GM21381 (cell line): ENCODE measurements at regions not wholly inside any gene's neighbourhood (a gene's known extent, or its start where the extent isn't known, plus 50 kb on each side); places are given as distances from the start of the nearest gene placed in this dataset.
"Not testable (repeated sequence)": the region's sequence is repeated elsewhere in the genome, so short reads cannot be mapped to it uniquely, and the experiment has no call there.

Source experiments
- ATAC-seq: cut with Tn5 transposase; IDR thresholded peaks from one replicate; pipeline ENCODE4 v1.9.1; 2021; ENCODE audit warnings: mild to moderate bottlenecking, moderate library complexity; ENCODE audit not compliant: unreplicated experiment

DNA sequence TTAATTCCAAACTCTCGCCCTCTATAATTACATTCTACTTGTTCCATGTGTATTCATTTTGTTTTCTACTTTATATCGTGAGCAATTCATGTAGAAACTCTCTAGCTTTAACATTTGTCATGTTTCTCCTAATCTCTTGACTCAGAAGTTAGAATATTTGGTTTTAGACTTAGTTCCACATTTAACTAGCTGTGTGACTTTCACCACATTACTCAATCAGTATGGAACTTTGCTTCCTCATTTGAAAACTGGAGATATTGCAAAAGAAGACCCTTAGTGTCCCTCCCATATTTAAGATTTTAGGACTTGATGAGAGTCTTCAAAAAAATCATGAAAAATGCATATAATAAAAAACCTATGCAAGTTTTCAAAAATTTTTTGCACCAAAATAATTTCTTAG lies 447.5 kb downstream of the GXYLT1 start:
- no peak for ATAC-seq

DNA sequence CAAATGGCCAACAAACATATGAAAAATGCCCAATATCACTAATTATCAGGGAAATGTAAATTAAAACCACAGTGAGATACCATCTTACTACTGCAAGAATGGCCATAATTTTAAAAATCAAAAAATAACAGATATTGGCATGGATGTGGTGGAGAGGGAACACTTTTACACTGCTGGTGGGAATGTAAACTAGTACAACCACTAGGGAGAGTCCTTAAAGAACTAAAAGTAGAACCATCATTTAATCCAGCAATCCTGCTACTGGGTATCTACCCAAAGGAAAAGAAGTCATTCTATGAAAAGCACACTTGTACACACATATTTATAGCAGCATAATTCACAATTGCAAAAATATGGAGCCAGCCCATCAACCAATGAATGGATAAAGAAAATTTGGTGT lies 459.7 kb downstream of the GXYLT1 start:
- no peak for ATAC-seq

DNA sequence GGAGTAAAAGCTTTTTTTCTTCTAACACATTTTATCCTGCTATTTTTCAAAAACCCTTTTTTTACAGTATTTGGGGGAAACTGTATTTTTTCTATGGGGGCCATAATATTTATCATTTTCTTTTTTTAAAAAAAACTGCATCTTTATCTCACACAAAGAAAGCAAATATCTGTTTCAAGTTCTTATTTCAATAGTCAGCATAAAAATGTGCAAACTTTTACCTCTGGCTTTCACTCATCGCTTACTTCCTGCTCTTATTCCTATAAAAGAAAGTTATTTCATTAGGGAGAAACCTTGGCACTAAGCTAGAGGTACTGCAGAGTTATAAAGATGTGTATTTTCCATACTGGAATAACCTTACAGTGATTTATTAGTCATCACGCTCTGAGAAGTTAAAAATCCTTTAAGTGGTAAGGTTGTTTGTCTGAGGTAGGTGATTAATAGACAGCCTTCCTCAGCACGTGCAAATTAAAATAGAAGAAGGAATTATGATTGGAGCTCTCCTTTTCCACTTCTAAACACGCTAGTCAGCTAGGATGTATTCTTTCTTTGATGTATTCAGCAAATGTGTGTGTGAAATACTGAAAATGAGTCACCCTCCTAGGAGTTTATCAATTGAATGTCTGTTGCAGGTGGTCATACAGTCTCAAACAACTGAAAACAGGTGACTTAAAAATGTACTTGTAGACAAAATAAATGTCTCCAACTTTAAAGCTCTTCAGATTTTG lies 461.0 kb downstream of the GXYLT1 start:
- no peak for ATAC-seq

- ATAC-seq, result no peak
Measured at GRCh38 chr12:41683023-41683422, 461.7 kb downstream of the GXYLT1 start.

GRCh38 chr12:41681898-41682297 lies 462.8 kb downstream of the GXYLT1 start:
- no peak for ATAC-seq

- no peak for ATAC-seq
Measured at GRCh38 chr12:41680155-41680554, 464.5 kb downstream of the GXYLT1 start.

DNA sequence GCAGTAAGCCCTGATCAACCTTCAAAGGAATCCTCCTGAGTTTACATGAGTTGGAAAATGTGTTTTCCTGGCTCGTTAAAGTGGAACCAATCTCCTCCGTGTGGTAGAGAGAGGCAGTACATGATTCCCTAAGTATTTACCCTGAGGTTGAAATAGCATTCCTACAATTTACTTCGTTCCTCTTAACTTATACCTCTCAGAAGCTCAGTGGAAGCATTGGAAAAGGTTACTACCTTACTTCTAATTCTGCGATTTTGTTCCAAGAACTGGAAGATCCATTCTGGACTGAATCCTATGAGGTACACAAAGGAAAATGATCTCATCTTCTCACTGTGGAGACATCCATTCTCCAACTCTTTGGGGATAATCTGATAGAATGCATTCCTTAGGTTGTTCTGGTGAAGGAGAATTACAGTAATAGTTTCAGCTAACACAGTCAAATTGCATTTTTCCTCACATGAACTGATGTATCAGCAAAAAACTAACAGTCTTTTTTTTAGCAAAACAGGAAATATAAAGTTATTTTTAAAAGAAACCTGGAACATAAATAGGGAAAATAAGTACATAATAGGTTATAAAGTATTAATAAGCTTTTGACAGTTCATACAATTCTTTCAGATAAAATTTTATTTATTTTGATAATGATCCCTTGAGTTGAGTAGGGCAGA lies 475.6 kb downstream of the PDZRN4 start:
- no peak for ATAC-seq

DNA sequence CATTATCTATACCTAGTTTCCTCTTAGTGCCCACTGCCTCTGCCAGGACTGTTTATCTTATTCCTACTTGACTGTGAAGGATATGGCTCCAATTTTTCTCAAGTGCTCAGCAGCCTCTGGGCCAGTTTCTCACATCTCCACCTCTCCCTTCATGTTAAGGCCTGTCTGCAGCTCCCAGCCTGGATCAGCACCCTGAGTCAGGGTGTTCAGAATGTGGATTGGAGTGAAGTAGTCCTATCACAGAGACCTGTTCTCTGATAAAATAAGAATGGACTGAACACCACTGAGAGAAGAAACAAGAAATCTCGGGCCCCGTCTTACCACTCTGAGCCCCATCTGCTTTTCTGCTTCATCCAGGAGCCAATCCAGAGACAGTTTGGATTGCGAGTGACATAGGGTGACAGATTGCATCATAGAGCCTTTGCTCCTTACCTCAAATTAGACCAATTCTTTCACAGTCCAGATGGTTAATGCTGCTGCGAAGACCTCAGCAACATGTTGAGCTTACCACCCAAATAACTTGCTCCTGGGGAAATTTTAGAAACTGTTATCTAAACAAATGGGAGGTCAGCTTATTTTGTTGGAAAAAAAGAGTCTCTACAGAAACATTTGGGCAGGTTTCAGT lies 473.1 kb downstream of the PDZRN4 start:
- ATAC-seq, result no peak

DNA sequence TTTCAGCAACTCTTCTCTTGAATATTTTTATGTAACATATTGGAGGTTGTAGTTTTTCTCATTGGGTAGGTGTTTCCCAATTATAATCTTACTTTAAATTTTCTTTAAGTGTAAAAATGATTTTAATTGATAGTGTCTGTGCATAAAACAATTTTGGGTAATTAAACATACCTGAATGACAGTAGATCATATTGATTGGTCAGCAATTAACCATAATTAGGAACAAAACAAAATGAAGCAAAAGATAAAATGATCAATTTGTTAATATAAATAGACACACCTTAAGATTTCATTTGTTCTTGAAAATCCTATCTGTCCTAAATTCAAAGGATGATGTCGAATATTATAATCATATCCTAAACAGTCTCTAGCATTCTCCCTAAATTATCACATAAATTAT lies 468.3 kb downstream of the PDZRN4 start:
- no peak for ATAC-seq

DNA sequence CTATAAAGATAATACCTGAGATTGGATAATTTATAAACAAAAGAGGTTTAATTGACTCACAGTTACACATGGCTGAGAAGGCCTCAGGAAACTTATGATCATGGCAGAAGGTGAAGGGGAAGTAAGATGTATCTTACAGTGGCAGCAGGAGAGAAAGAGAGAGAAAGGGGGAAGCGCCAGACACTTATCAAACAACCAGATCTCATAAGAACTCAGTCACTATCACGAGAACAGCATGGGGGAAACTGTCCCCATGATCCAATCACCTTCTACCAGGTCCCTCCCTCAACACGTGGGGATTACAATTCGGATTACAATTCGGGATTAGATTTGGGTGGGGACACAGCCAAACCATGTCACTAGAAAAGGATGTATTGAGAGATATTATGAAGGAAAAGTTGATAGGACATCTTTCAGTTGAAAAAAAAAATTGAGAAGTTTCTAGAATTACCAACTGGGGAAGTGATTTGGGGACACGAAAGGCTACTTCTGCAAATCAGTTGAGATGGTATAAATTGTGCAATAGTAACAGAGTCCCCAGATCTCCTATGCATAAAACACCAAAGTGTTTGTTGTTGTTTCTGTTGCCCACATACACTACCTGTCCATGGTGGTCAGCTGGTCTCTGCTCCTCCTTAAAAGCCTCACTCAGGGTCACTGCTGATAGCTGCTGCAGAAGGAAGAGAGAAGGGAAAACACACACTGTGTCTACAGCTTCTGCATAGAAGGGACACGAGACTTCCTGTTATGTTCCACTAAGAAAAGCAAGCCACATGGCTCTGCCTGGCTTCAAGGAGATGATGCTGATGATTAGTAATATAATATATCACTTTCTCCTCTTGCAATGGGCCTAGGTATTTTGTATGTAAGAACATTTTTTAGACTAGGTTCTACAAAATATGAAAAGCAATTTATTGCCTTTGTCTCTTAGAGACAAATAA lies 465.5 kb downstream of the PDZRN4 start:
- ATAC-seq, result no peak

DNA sequence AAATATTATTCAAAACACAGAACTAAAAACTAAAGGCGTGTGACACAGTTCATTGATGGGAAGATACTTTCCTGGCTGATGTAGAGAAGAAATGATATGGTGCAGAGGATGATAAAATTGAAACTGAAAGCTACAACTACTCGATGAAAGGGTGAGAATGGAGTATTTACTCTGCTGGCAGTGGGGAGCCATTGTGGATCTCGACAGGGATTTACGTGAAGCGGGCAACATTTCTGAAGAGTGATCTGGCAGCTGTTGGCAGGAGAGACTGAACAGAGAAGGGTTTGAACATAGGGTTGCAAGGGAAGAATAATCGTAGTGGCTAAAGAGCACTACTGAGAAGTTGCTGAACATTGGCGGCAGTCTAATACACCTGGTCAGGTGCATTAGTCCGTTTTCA lies 464.9 kb downstream of the PDZRN4 start:
- ATAC-seq, result no peak

- no peak for ATAC-seq
Measured at GRCh38 chr12:41645624-41646023, 457.5 kb downstream of the PDZRN4 start.

GRCh38 chr12:41642808-41643207 lies 454.7 kb downstream of the PDZRN4 start:
- not testable (repeated sequence) for ATAC-seq

GRCh38 chr12:41636653-41637052 lies 448.5 kb downstream of the PDZRN4 start:
- no peak for ATAC-seq

- no peak for ATAC-seq
Measured at GRCh38 chr12:41635626-41636364, 447.7 kb downstream of the PDZRN4 start.

GRCh38 chr12:41634091-41634490 lies 446.0 kb downstream of the PDZRN4 start:
- no peak for ATAC-seq

DNA sequence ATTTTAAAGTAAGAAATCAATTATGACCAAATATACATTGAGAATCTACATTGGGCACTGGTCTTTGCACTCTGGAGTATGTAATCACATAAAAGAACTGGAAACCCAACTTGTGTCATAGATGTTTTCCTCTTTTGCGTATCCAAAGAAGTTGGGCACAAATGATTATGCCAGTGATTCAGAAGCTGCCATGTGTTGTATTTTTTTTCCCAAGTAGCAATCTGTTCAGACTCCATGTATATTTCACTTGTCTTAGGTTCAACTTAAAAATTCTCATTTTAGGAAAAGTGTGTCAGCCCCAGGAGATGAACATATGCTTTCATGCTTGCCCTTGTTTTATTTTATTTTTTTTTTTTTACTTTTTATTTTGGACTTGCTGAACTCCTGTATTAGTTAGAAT lies 441.5 kb downstream of the PDZRN4 start:
- no peak for ATAC-seq

- ATAC-seq, result no peak
Measured at GRCh38 chr12:41627476-41627875, 439.4 kb downstream of the PDZRN4 start.

GRCh38 chr12:41624571-41624970 lies 436.5 kb downstream of the PDZRN4 start:
- ATAC-seq, result no peak
